Left cardiac atrium (tissue), 4 donors: ENCODE measurements at regions not wholly inside any gene's neighbourhood (a gene's known extent, or its start where the extent isn't known, plus 50 kb on each side); places are given as distances from the start of the nearest gene placed in this dataset.

Source experiments
- ATAC-seq, 2 donors: fragments of 200-7000 bp; cut with Tn5 transposase; one replicate each; pipeline ENCODE4 v1.9.1; 2020; ENCODE audit warnings: mild to moderate bottlenecking in 2 of 2, moderate library complexity in 2 of 2
- DNase-seq: peaks from one replicate; pipeline ENCODE4 v3.0.0-alpha.2; 2020
- intact Hi-C, 2 donors: fragments of 100-400 bp; cut with DNase I; formaldehyde crosslinking; loops; one replicate each; pipeline versions ENCODE4 v1.14.1 to v1.15.1; 2022 to 2023
- donor health status: DM: no; HTN: yes; CAD: no.
- donor health status: DM: no; HTN: yes; CAD: no; lungs with severe emphysema.
- donor health status: DM: yes; HTN: yes; CAD: no.
- donor health status: Dilated cardiomyopathy.

DNA sequence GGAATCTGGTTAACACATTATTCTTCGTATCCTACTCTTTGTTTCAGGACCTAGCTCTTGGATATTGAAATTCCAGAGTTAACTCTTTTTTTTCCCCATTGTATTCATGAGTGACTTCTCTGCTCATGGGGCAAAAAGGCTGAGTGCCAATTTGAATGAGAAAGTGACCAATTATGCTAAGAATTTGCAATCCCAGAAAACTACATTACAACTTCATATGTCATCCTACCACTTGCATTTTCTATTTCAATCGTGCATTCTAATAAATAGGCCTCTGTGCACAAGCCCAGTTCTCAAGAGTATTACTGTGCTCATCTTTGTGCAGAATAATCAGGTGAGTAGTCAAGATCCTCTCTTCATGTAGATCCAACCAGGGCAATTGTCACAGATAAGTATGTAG, 537.8 kb downstream of the OTOL1 start:
- DNase-seq = no peak

DNA sequence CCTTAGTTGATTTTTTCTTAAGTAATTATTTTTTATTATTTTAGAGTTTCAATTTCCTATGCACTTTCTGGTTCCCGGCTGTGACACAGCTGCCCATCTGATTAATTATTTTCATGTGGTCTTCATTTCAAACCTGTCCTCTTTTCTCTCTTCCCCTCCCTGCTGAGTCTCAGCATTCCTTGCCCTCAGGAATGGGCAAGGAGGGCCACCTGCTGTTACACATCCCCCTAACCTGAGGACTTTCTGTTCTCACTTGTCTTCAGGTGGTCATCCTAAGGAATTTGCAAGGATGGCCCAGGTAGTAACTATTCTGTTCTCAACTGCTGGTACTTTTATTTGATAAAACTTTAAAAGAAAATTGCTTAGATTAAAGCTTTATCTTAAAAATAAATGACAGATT, 545.0 kb downstream of the OTOL1 start:
- ATAC-seq (no peak), DNase-seq (no peak)
- intact Hi-C loops = no loop called here

More for the DNA sequence above, 537.8 kb downstream of the OTOL1 start:
- intact Hi-C loops = no loop called here
- ATAC-seq = no peak

DNA sequence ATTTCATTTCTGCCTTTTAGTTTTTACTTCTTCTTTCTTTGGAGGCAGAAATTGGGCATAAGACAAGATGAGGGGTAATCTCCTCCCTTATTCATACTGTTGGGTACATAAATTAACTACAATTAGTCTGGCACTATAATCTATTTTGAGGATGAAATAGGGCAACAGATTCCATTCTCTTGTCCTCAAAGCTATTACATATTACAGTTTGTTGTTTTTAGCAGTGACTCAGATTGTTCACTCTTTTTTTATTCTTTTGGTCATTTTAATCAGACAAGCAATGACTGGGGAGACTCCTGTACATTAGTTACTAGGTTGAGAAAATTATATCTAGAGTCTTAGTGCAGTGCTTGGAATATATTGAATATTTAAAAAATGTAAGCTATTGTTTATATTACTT, 556.0 kb downstream of the OTOL1 start:
- intact Hi-C loops = no loop called here
- ATAC-seq = no peak
- no peak for DNase-seq

DNA sequence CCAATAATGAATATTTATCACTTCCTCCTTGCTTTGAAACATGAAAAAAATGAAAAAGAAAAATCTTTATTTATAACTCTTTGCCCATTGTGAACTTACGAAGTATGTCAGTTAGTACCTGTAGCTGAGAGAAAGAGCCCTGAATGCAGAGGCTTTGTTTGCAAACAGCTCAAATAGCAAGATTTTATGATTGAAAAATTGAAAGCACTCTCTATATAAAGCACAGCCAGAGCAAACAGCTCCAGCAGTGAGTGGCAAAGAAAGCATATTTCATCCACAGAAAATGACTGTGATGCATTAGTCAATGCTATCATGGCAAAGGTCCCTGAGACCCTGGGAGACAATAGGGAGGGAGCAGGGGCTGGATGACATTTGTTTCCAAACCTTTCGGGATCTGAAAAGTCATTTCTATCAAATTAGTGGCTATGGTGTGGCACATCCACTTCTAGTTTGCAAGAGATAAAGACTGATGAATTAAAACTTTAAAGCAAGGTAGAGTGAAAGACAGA, 576.1 kb downstream of the OTOL1 start:
- ATAC-seq (no peak), DNase-seq (no peak)
- intact Hi-C loops = no loop called here

DNA sequence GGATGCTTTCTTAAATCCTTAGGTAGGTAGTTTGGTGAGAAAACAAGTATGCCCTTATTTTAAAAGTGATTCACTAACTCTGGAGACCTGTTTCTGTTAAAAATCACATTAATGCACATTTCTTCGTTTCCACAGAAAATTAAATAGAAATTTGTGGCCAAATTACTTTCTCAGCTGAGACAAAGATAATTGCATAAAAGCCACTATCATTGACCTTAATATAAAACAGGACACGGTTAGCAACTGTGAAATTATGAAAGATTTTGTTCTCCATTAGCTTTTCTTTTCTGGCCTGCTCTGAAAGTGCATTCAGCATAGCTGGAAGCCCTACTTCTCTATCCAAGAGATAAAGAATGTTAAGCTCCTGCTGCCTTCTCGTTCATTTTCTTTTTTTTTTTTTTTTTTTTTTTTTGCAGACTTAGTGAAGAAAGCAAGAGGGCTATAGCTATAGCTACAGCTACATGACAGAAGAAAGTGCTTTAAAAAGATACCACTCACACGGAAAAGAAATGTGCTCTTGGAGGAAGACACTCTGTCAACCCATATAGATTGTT, 576.9 kb downstream of the OTOL1 start:
- no peak for ATAC-seq
- DNase-seq = no peak
- intact Hi-C loops = no loop called here

DNA sequence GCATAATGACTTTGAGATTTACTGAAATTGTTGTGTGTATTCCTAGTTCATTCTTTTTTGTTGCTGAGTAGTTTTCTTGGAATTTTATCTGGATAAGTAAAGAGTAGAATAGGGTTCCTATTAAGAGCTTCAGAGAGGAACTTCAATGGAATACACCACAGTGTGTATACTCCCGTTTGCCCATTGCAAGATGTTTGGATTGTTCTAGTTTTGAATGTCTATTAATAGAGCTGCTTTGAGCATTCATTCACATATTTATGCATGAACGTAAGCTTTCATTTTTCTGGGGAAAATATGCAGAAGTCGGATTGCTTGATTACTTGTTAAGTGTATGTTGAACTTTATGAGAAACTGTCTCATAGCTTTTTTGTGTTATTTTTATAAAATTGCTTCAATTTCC, 580.5 kb downstream of the OTOL1 start:
- no peak for ATAC-seq
- DNase-seq = no peak
- intact Hi-C loops = no loop called here

DNA sequence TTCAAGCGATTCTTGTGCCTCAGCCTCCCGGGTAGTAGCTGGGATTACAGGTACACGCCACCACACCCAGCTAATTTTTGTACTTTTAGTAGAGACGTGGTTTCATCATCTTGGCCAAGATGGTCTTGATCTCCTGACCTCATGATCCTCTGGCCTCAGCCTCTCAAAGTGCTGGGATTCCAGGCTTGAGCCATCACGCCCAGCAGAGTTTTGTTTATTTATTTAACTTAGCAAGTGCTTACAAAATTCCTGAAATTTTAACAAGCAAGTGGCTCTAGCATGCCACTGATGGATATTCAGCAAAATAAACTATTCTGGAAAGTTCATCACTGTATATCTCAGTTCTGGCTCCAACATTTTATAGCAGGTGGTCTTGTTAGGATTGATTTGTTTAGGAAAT, 585.9 kb downstream of the OTOL1 start:
- no peak for ATAC-seq
- DNase-seq = no peak
- intact Hi-C loops = no loop called here

DNA sequence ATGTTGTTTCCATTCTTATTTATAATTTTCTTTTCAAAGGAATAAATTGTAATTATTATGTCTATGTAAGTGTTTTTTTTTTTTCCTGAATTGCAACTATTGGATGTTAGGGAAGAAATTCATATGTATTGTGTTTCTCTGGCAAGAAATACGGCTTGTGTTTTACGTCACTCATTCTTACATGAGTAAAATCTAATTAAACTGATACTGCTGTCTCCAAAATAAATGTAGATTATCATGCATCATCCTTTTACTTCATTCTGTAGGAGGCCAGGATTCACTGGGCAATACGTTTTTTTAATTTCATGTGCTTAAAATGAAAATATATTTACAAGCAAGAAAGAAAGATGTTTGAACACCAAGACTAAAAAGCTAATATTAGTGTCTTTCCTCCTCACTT, 590.8 kb downstream of the OTOL1 start:
- no peak for DNase-seq
- no peak for ATAC-seq
- intact Hi-C loops = no loop called here

DNA sequence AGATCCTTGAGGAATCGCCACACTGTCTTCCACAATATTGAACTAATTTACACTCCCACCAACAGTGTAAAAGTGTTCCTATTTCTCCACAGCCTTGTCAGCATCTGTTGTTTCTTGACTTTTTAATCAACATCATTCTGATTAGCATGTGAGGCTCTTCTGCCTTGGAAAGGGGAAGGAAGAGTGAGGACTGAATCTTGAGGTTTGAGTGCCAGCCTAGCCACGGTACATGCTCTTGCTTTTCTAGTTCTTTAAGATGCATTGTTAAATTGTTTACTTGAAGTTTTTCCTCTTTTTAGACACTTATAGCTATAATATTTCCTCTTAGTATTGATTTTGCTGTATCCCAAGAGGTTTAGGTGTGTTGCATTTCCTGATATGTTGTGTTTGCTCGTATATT, 596.1 kb downstream of the OTOL1 start:
- ATAC-seq (no peak), DNase-seq (no peak)
- intact Hi-C loops = no loop called here

DNA sequence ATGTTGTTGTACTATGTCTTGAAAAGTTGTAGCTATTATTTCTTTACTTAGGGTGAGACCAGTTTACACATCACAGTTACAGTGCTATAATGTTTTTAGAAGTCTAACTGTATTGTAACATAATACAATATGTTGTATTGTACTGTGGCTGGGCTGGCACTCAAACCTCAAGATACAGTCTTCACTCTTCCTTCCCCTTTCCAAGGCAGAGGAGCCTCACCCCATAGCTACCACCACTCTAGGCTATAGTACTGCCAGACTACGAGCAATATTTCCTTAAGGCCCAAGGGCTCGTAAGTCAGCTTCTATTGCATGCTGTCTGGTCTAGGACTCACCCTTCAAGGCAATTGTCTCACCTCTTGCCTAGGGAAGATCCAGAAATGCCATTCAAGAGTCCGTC, 597.7 kb downstream of the OTOL1 start:
- DNase-seq (no peak), ATAC-seq (no peak)
- intact Hi-C loops = no loop called here

DNA sequence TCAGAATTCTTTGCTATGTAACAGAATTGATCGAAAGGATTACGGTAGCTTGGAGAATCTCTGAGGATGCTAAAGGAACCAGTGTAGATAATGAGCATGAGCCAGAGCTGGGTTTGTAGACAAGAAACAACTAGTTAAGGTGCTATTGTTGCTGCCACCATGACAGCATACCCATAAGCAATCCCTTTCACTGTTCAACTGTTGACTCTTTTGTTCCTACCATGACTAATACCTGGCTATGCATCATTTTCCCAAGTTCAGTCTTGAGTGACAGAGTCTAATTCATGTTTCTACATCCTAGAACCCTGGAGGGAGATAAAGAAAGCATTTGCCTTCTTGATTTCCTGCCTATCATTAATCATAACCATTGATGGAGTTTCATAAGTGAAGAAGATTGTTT, 600.3 kb downstream of the OTOL1 start:
- ATAC-seq (no peak), DNase-seq (no peak)
- intact Hi-C loops = no loop called here

DNA sequence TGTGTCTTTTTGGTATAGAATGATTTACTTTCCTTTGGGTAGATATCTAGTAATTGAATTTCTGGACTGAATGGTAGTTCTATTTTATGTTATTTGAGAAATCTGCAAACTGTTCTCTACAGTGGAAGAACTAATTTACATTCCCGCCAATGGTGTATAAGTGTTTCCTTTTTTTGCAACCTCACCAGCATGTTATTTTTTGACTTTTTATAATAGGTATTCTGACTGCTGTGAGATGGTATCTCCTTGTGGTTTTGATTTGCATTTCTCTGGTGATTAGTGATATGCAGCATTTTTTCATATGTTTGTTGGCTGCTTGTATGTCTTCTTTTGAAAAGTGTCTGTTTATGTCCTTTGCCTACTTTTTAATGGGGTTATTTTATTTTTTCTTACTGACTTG, 607.2 kb downstream of the OTOL1 start:
- DNase-seq = no peak
- ATAC-seq = no peak
- intact Hi-C loops = no loop called here

DNA sequence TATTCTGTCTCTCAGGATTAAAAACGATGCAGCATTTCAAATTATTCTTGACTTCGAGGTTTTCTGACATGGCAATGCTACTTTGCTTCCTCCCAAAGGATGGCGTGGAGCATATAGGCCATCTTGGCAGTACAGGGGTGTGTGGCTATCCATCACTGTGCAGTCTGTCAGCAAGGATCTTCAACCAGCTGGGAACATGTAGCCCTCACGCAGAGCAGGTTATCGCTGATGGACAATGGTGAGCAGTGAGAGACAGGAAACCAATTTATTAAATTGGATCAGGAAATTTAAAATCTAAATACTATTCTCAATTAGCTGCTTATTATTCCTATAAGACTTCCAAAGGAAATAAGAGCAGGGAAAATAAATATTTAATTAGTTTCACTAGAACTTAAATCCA, 615.3 kb downstream of the OTOL1 start:
- ATAC-seq (no peak), DNase-seq (no peak)
- intact Hi-C loops = no loop called here

DNA sequence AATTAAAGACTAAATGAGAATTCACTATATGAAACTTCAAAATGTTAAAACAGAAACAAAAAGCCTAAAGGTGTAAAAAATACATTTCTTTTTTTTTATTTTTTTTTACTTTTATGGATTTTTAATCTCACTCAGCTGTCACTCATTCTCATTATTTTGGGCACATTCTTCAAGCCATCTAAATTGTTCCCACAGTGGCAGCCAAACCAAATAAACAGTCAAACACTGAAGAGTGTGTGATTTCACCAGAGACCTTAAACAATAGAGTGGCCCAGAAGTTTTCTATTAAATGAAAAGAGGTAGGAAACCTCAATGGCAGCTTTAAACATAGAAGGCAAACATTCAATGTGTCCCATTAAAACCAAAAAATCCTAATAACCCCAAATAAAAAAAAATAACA, 616.1 kb downstream of the OTOL1 start:
- intact Hi-C loops = no loop called here
- ATAC-seq (no peak), DNase-seq (no peak)

DNA sequence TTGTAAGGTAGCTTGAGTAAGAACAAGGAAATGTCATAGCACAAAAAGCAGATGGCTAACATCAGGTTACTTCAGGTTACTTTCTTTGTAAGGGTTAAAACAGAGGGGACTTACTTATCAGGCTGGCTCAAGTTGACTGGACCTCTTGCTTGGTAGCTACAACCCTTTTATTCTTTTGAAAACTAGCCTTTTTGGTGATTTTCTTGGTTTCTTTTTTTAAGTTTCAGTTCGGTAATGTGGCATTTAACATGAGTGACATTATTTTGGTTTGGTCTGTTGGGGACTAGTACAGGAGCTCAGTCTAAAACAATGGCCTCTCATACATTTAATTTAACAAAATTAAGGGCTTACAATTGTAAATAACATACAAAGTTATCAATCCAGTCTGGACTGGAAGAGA, 621.4 kb downstream of the OTOL1 start:
- intact Hi-C loops = no loop called here
- DNase-seq (no peak), ATAC-seq (no peak)

DNA sequence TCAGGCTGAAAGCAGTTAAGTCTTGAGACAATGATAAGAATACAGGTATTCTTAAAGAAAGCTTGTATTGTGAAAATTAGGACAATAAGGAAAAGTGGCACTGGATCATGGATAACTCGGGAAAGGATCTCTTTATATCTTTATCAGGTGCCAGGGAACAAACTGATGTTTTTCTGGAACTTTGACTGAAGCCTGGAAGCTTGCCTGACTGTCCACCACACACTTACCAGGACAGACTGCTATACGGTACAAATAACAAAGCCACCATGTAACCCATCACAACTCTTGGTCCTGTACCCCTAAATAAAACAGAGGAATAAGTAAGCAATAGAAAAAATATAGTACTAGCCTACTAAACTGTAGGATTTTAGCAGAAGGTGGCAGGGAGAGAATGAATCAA, 623.0 kb downstream of the OTOL1 start:
- intact Hi-C loops = no loop called here
- DNase-seq (no peak), ATAC-seq (no peak)

DNA sequence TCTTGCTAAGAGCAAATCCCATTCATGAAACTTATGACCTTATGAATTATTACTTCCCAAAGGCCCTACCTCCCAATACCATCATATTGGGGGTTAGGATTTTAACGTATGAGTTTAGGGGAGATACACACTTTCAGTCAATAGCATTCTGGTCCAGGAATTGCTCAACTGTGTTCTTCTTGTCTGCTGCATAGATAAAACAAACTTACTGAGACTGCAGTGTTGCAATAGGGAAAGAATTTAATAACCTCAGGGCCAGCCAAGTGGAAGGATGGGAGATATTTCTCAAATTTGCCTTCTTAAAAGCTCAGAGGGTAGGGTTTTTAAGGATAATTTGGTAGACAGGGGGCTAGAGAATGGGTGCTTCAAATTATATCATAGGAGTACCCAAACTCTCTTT, 625.8 kb downstream of the OTOL1 start:
- no peak for DNase-seq
- intact Hi-C loops = no loop called here
- peak; percentile 53 to 55 for ATAC-seq

DNA sequence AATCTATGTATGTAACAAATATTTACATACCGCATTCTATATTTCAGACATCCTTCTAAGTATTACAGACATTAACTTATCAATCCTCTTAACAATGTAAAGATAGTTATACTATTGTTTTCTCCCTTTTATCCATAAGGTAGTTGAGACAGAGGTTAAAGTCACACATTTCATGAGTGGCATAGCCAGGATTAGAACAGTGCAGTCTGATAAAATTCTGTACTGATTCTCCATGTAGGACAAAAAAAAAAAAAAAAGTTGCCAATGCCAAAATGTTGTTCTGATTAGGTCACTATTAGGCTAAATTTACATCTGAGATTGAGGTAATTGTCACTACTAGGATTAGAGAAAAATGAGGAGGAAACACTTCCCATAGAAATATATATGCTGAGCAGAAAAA, 629.2 kb downstream of the OTOL1 start:
- DNase-seq = no peak
- intact Hi-C loops = no loop called here
- peak; percentile 39 to 62 for ATAC-seq

DNA sequence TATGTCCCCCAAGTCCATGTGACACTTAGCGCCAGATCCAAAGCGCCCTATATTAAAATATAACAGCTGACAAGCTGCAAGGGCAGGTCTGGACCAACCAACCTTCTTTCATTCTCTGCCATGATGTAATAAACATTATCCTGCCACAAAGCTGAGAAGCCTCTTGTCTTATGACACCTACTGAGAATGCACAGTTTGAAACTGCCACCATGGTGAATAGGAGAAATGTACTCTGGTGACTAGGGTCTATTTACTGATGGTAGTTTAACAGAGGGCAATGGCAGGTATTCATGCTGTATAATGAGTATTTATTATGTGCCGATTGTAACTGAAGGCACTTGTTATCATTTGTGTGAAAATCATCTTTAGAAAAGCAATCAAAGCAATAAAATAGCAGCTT, 634.0 kb downstream of the OTOL1 start:
- intact Hi-C loops = no loop called here
- ATAC-seq = no peak
- DNase-seq = no peak

DNA sequence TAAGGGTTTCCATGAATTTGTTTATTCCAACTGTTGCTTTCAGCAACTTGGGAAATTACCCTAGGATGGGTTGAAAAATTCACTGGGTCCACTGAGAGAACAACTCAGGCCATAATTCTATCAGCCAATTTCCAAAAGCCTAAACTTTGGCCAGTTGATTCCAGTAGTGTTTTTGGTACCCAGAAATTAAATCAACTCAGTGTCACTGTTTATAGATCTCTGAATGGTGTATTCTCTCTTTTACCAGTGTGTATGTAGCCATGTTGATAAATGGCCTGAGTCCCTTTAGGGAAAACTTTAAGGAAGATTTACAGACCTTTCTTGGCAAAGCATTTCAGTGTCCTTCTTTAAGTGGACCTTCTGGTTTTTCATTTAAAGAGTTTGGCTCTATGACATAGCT, 636.4 kb downstream of the OTOL1 start:
- DNase-seq (no peak), ATAC-seq (no peak)
- intact Hi-C loops = no loop called here

DNA sequence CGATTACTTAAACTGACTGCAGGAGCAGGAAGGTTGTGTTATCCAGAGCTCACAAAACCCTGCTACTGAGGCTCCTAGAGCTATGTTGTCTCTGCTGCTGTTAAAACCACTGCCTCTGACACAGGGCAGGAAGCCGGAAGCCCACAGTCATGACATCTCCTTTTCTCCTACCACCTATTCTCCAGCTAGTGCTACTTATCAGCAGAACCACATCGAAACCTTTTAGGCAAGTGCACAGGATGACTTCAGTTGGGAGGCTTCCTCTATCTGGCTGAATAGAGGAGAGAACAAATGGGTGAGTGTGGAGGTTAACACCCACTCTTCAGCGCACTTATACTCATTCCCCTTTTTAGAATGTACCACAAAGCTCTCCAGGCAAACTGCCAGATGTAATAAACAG, 638.0 kb downstream of the OTOL1 start:
- ATAC-seq (peak; percentile 56 to 85), DNase-seq (no peak)
- intact Hi-C loops = no loop called here

DNA sequence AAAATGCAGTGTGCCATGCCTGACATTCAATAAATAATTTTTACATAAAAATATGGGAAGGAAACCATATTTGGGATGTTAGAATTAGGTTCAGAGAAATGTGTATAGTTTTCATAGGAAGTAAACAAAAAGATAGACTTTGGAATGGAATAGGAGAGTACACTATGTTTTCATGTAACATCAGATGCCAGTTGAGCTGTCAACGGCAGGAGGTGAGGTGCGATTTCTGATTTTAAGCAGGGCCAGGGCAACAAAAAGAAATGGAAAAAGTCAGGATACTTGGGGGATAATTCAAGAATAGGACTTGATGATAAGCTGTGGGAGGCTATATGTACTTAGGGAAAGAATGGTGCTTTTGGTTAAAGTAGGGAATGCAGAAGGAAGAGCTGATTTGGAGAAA, 639.5 kb downstream of the OTOL1 start:
- DNase-seq = peak; percentile 41
- intact Hi-C loops = no loop called here
- peak in 1 of 2 donors; percentile 62 for ATAC-seq
